GM13977 (cell line): ENCODE measurements at regions not wholly inside any gene's neighbourhood (a gene's known extent, or its start where the extent isn't known, plus 50 kb on each side); places are given as distances from the start of the nearest gene placed in this dataset.

Experiments used
- DNase-seq: peaks from one replicate; pipeline ENCODE4 v3.0.0; 2012; ENCODE audit warnings: low spot score
- CTCF ChIP-seq: IDR thresholded peaks from 2 replicates; pipeline ENCODE4 v1.5.1; 2012; ENCODE audit warnings: mild to moderate bottlenecking, control low read depth; ENCODE audit not compliant: insufficient read depth; ENCODE audit errors: extremely low read depth, missing control alignments
- in situ Hi-C: fragments of 300-500 bp; cut with MboI; formaldehyde crosslinking; loops from one replicate; pipeline ENCODE4 v1.12.0; 2022; ENCODE audit warnings: low sequenced_read_pairs, low pct_unique_long_range_greater_than_20kb, mixed read lengths, inconsistent platforms; ENCODE audit not compliant: unreplicated experiment

GRCh38 chr21:28083350-28083749, 909.3 kb downstream of the LTN1 start:
- no peak for TF ChIP-seq CTCF
- DNase-seq: no peak
- in situ Hi-C loops: no loop called here

- TF ChIP-seq CTCF: no peak
- in situ Hi-C loops: no loop called here
- DNase-seq: no peak
Measured at GRCh38 chr21:28078126-28078525, 914.6 kb downstream of the LTN1 start.

GRCh38 chr21:28074676-28075075, 918.0 kb downstream of the LTN1 start:
- no peak for TF ChIP-seq CTCF
- in situ Hi-C loops: no loop called here

GRCh38 chr21:28072601-28073000, 920.1 kb downstream of the LTN1 start:
- in situ Hi-C loops: no loop called here
- DNase-seq: no peak
- no peak for TF ChIP-seq CTCF

More at GRCh38 chr21:28074676-28075075, 918.0 kb downstream of the LTN1 start:
- DNase-seq: no peak

GRCh38 chr21:28069450-28069923, 923.2 kb downstream of the LTN1 start:
- TF ChIP-seq CTCF: no peak
- in situ Hi-C loops: no loop called here
- no peak for DNase-seq

GRCh38 chr21:28068455-28069358, 924.0 kb downstream of the LTN1 start:
- in situ Hi-C loops: no loop called here
- no peak for DNase-seq
- TF ChIP-seq CTCF: no peak
